ENCODE measurements at regions not wholly inside any gene's neighbourhood (a gene's known extent, or its start where the extent isn't known, plus 50 kb on each side); places are given as distances from the start of the nearest gene placed in this dataset.
"Not testable (repeated sequence)": the region's sequence is repeated elsewhere in the genome, so short reads cannot be mapped to it uniquely, and the experiment has no call there.

DNA sequence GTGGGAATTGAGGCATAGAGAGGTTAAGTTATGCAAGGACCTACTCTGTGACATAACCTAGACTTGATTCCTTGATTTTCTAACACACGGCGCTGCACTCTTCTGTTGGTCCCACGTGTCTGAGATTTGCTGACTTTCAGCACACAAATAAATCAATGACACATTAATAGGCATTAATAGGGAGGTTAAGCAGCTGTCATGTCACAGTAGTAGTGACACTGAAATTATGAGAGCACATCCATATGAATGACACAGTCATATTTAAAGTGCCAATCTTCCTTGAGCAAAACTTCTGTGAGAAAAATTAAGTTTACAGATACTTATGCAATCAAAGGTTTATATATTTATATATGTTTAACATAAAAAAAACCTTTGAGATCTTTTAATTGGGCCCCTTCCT lies 805.4 kb upstream of the SORCS1 start:
- peaks cover 0 to 5% of the 10 kb centered on the region in 2 donors for H3K9me3 ChIP-seq (ENCODE audit: control insufficient read depth in 1 of 2, low read length in 2 of 2)
- no peak overlapping the region for H3K27ac ChIP-seq (ENCODE audit: low read depth, low read length)
- no peaks in the 10 kb centered on the region for H3K4me1 ChIP-seq (ENCODE audit: control insufficient read depth in 1 of 2, insufficient read depth in 2 of 2, low read length in 2 of 2)
- no peaks in the 10 kb centered on the region for H3K36me3 ChIP-seq (ENCODE audit: control insufficient read depth in 1 of 2, insufficient read depth in 2 of 2, low read length in 2 of 2)
- H3K27me3 ChIP-seq (ENCODE audit: control insufficient read depth in 1 of 2, insufficient read depth in 2 of 2, low read length in 2 of 2) = no peaks in the 10 kb centered on the region
- H3K4me3 ChIP-seq (ENCODE audit: low read depth in 1 of 2, low read length in 2 of 2) = no peak overlapping the region
- H3K9ac ChIP-seq (ENCODE audit: low read depth in 1 of 2, low read length in 2 of 2) = no peak overlapping the region

DNA sequence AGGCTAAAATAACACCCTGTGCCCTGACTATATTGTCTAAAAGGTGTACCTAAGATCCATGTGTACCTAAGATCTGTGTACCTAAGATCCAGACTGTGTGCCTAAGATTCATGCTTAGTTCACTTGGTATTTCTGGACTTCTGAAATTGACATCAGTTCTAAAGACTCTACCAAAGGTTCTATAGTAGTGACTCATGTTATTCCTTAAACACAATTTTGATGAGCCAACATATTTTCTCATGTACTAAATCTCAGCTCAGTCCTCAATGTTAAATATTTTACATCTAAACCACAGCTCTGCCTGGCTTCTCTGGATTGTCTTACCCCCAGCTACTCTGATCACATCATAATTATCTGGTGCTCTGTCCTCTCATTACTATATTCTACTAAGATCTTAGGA lies 802.3 kb upstream of the SORCS1 start:
- H3K9ac ChIP-seq (ENCODE audit: low read depth in 1 of 2, low read length in 2 of 2) = no peak overlapping the region
- no peak overlapping the region for H3K4me3 ChIP-seq (ENCODE audit: low read depth in 1 of 2, low read length in 2 of 2)
- H3K27ac ChIP-seq (ENCODE audit: low read depth, low read length) = no peak overlapping the region
- H3K27me3 ChIP-seq (ENCODE audit: control insufficient read depth in 1 of 2, insufficient read depth in 2 of 2, low read length in 2 of 2) = no peaks in the 10 kb centered on the region
- H3K4me1 ChIP-seq (ENCODE audit: control insufficient read depth in 1 of 2, insufficient read depth in 2 of 2, low read length in 2 of 2) = no peaks in the 10 kb centered on the region
- peaks cover 0 to 5% of the 10 kb centered on the region in 2 donors for H3K9me3 ChIP-seq (ENCODE audit: control insufficient read depth in 1 of 2, low read length in 2 of 2)
- H3K36me3 ChIP-seq (ENCODE audit: control insufficient read depth in 1 of 2, insufficient read depth in 2 of 2, low read length in 2 of 2) = no peaks in the 10 kb centered on the region

GRCh38 chr10:107952649-107953556 lies 788.4 kb upstream of the SORCS1 start:
- no peaks in the 10 kb centered on the region for H3K36me3 ChIP-seq (ENCODE audit: control insufficient read depth in 1 of 2, insufficient read depth in 2 of 2, low read length in 2 of 2)
- peaks cover 0 to 3% of the 10 kb centered on the region in 2 donors for H3K9me3 ChIP-seq (ENCODE audit: control insufficient read depth in 1 of 2, low read length in 2 of 2)
- no peak overlapping the region for H3K4me3 ChIP-seq (ENCODE audit: low read depth in 1 of 2, low read length in 2 of 2)
- H3K27me3 ChIP-seq (ENCODE audit: control insufficient read depth in 1 of 2, insufficient read depth in 2 of 2, low read length in 2 of 2) = no peaks in the 10 kb centered on the region
- H3K9ac ChIP-seq (ENCODE audit: low read depth in 1 of 2, low read length in 2 of 2) = no peak overlapping the region
- no peaks in the 10 kb centered on the region for H3K4me1 ChIP-seq (ENCODE audit: control insufficient read depth in 1 of 2, insufficient read depth in 2 of 2, low read length in 2 of 2)
- no peak overlapping the region for H3K27ac ChIP-seq (ENCODE audit: low read depth, low read length)

GRCh38 chr10:107950411-107951062 lies 786.0 kb upstream of the SORCS1 start:
- not testable (repeated sequence) for H3K27me3 ChIP-seq (ENCODE audit: control insufficient read depth in 1 of 2, insufficient read depth in 2 of 2, low read length in 2 of 2); H3K4me3 ChIP-seq (ENCODE audit: low read depth in 1 of 2, low read length in 2 of 2); H3K4me1 ChIP-seq (ENCODE audit: control insufficient read depth in 1 of 2, insufficient read depth in 2 of 2, low read length in 2 of 2); H3K36me3 ChIP-seq (ENCODE audit: control insufficient read depth in 1 of 2, insufficient read depth in 2 of 2, low read length in 2 of 2); H3K9me3 ChIP-seq (ENCODE audit: control insufficient read depth in 1 of 2, low read length in 2 of 2); H3K9ac ChIP-seq (ENCODE audit: low read depth in 1 of 2, low read length in 2 of 2); H3K27ac ChIP-seq (ENCODE audit: low read depth, low read length)

GRCh38 chr10:107942826-107943225 lies 778.3 kb upstream of the SORCS1 start:
- H3K4me3 ChIP-seq (ENCODE audit: low read depth in 1 of 2, low read length in 2 of 2) = no peak overlapping the region
- no peaks in the 10 kb centered on the region for H3K27me3 ChIP-seq (ENCODE audit: control insufficient read depth in 1 of 2, insufficient read depth in 2 of 2, low read length in 2 of 2)
- H3K27ac ChIP-seq (ENCODE audit: low read depth, low read length) = no peak overlapping the region
- no peak overlapping the region for H3K9ac ChIP-seq (ENCODE audit: low read depth in 1 of 2, low read length in 2 of 2)
- H3K4me1 ChIP-seq (ENCODE audit: control insufficient read depth in 1 of 2, insufficient read depth in 2 of 2, low read length in 2 of 2) = no peaks in the 10 kb centered on the region
- H3K9me3 ChIP-seq (ENCODE audit: control insufficient read depth in 1 of 2, low read length in 2 of 2) = peaks cover 0 to 4% of the 10 kb centered on the region in 2 donors
- H3K36me3 ChIP-seq (ENCODE audit: control insufficient read depth in 1 of 2, insufficient read depth in 2 of 2, low read length in 2 of 2) = no peaks in the 10 kb centered on the region

DNA sequence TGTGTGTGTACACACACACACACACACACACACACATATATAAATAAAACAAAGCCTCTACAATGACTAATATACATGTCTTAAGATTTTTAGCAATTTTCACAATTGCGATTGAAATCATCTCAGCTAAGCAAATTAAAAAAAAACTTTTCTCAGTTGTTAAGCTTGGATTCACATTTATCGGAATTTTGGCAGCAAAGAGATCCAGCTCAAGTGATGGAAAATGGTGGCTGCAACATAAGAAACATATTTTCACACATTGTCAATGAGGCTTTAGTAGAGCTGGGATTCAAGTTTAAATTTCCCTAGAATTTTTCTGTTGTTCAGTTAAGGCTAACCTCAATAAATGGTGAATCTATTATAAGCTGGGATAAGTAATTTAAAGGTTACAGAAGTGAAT lies 768.6 kb upstream of the SORCS1 start:
- Histone ChIP-seq H3K27me3 (ENCODE audit: control insufficient read depth in 1 of 2, insufficient read depth in 2 of 2, low read length in 2 of 2) (no peaks in the 10 kb centered on the region), H3K4me1 (ENCODE audit: control insufficient read depth in 1 of 2, insufficient read depth in 2 of 2, low read length in 2 of 2) (no peaks in the 10 kb centered on the region), H3K4me3 (ENCODE audit: low read depth in 1 of 2, low read length in 2 of 2) (no peak overlapping the region), H3K27ac (ENCODE audit: low read depth, low read length) (no peak overlapping the region), H3K9ac (ENCODE audit: low read depth in 1 of 2, low read length in 2 of 2) (no peak overlapping the region), H3K36me3 (ENCODE audit: control insufficient read depth in 1 of 2, insufficient read depth in 2 of 2, low read length in 2 of 2) (no peaks in the 10 kb centered on the region), H3K9me3 (ENCODE audit: control insufficient read depth in 1 of 2, low read length in 2 of 2) (no peaks in the 10 kb centered on the region)

DNA sequence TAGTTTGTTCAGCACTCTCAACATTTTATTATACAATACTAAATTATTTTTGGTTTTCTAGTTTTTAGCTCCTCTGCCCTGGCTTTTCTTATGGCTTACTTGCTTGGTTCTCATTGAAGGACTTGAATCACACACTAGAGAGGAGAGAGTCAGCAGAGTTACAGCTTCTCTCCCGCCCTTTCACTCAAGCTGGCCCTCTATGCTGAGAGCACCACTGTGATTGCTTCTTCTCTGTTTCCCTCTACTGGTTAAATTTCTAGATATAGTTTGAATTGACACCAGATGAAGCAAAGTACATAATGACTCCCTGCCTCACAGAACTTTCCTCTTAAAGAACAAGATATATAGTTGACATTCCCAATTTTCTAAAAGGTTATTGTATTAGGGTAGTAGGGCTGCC lies 767.3 kb upstream of the SORCS1 start:
- H3K4me1 ChIP-seq (ENCODE audit: control insufficient read depth in 1 of 2, insufficient read depth in 2 of 2, low read length in 2 of 2) = no peaks in the 10 kb centered on the region
- no peak overlapping the region for H3K4me3 ChIP-seq (ENCODE audit: low read depth in 1 of 2, low read length in 2 of 2)
- no peaks in the 10 kb centered on the region for H3K36me3 ChIP-seq (ENCODE audit: control insufficient read depth in 1 of 2, insufficient read depth in 2 of 2, low read length in 2 of 2)
- no peaks in the 10 kb centered on the region for H3K9me3 ChIP-seq (ENCODE audit: control insufficient read depth in 1 of 2, low read length in 2 of 2)
- no peak overlapping the region for H3K27ac ChIP-seq (ENCODE audit: low read depth, low read length)
- H3K9ac ChIP-seq (ENCODE audit: low read depth in 1 of 2, low read length in 2 of 2) = no peak overlapping the region
- no peaks in the 10 kb centered on the region for H3K27me3 ChIP-seq (ENCODE audit: control insufficient read depth in 1 of 2, insufficient read depth in 2 of 2, low read length in 2 of 2)

DNA sequence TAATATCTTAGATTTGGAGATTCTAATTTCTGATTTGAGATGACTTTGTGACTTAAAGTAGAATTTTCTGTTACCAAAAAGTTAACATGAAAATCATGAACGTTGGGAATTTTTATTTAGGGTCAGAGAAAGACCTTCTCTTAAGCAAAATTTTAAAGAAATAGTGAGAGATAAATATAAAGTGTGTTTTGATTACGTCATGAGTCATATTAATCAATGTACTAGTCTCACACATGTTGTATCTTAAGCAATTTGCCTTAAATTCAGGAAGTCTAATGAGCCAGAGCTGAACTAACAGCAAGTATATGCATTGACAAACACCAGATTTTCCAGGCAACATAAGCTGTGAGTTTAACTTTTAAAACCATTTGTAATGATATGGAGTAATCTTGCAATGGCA lies 765.5 kb upstream of the SORCS1 start:
- no peaks in the 10 kb centered on the region for H3K27me3 ChIP-seq (ENCODE audit: control insufficient read depth in 1 of 2, insufficient read depth in 2 of 2, low read length in 2 of 2)

DNA sequence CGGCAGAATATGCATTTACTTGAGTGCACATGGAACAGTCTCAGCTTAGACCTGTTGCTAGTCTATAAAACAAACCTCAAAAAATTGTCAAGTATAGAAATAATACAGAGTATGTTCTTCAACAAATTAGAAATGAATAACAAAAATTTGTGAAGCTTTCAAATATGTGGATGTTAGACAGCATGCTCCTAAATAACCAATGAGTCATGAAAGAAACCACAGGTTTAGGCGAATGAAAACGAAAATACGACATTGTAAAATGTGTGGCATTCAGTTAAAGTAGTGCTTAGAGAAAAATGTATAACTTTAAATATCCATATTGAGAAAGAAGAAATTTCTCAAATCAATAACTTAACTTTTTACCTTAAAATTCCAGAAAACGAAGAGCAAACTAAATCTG lies 760.0 kb upstream of the SORCS1 start:
- no peaks in the 10 kb centered on the region for H3K27me3 ChIP-seq (ENCODE audit: control insufficient read depth in 1 of 2, insufficient read depth in 2 of 2, low read length in 2 of 2)
- no peak overlapping the region for H3K4me3 ChIP-seq (ENCODE audit: low read depth in 1 of 2, low read length in 2 of 2)
- no peak overlapping the region for H3K27ac ChIP-seq (ENCODE audit: low read depth, low read length)
- H3K9me3 ChIP-seq (ENCODE audit: control insufficient read depth in 1 of 2, low read length in 2 of 2) = no peaks in the 10 kb centered on the region
- no peaks in the 10 kb centered on the region for H3K4me1 ChIP-seq (ENCODE audit: control insufficient read depth in 1 of 2, insufficient read depth in 2 of 2, low read length in 2 of 2)
- no peak overlapping the region for H3K9ac ChIP-seq (ENCODE audit: low read depth in 1 of 2, low read length in 2 of 2)
- H3K36me3 ChIP-seq (ENCODE audit: control insufficient read depth in 1 of 2, insufficient read depth in 2 of 2, low read length in 2 of 2) = no peaks in the 10 kb centered on the region

More for the DNA sequence above, 765.5 kb upstream of the SORCS1 start:
- no peak overlapping the region for H3K9ac ChIP-seq (ENCODE audit: low read depth in 1 of 2, low read length in 2 of 2)
- no peaks in the 10 kb centered on the region for H3K9me3 ChIP-seq (ENCODE audit: control insufficient read depth in 1 of 2, low read length in 2 of 2)
- H3K4me3 ChIP-seq (ENCODE audit: low read depth in 1 of 2, low read length in 2 of 2) = no peak overlapping the region
- H3K4me1 ChIP-seq (ENCODE audit: control insufficient read depth in 1 of 2, insufficient read depth in 2 of 2, low read length in 2 of 2) = no peaks in the 10 kb centered on the region
- no peaks in the 10 kb centered on the region for H3K36me3 ChIP-seq (ENCODE audit: control insufficient read depth in 1 of 2, insufficient read depth in 2 of 2, low read length in 2 of 2)
- no peak overlapping the region for H3K27ac ChIP-seq (ENCODE audit: low read depth, low read length)

DNA sequence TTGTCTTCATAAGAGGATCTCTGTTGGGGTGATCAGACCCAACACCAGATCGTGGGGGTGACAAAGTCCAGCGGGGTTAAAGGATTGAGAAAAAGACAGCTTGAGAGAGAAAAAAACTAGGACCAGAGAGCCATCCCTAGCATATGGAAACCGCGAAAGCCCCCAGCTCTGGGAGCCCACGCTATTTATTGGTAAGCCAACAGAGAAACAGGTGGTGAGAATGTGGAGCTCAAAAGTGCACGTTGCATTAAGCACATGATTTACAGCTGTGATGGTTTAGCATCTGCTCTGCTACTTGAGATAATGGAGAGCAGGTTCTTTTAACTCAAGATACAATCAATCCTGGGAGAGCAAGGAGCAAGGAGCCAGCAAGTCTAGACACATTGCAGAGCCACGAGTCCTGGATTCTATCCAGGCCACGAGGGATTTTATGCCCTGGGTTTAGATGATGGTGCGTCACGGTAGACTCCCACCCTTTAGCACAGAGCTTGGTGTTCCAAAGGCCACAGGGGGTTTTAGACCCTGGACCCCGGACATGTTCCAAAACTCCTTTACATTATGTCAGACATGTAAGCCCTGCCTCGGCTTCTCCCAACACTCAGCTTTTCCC lies 755.2 kb upstream of the SORCS1 start:
- Histone ChIP-seq H3K4me3 (ENCODE audit: low read depth in 1 of 2, low read length in 2 of 2) (no peak overlapping the region), H3K4me1 (ENCODE audit: control insufficient read depth in 1 of 2, insufficient read depth in 2 of 2, low read length in 2 of 2) (no peaks in the 10 kb centered on the region), H3K36me3 (ENCODE audit: control insufficient read depth in 1 of 2, insufficient read depth in 2 of 2, low read length in 2 of 2) (no peaks in the 10 kb centered on the region)

More for the DNA sequence above, 755.2 kb upstream of the SORCS1 start:
- Histone ChIP-seq H3K9ac (ENCODE audit: low read depth in 1 of 2, low read length in 2 of 2) (no peak overlapping the region), H3K27me3 (ENCODE audit: control insufficient read depth in 1 of 2, insufficient read depth in 2 of 2, low read length in 2 of 2) (peaks cover 0 to 5% of the 10 kb centered on the region in 2 donors), H3K27ac (ENCODE audit: low read depth, low read length) (no peak overlapping the region), H3K9me3 (ENCODE audit: control insufficient read depth in 1 of 2, low read length in 2 of 2) (no peaks in the 10 kb centered on the region)

All from duodenal mucosa (tissue), 2 donors.